NCI-H2081 (cell line): ENCODE measurements at regions not wholly inside any gene's neighbourhood (a gene's known extent, or its start where the extent isn't known, plus 50 kb on each side); places are given as distances from the start of the nearest gene placed in this dataset.
A peak's percentile ranks its signal among the peaks of the same experiment; 100 is the strongest.

ENCODE experiments used
- DNase-seq, 2 experiments: peaks; one replicate each; lab custom pipeline; 2025; lab: John Stamatoyannopoulos, UW

- no peak for DNase-seq
These were observed 152.9 kb upstream of the NFIB start for GRCh38 chr9:14466828-14467227.

GRCh38 chr9:14466429-14466818, 152.5 kb upstream of the NFIB start:
- peak in 1 of 2 experiments; percentile 50 for DNase-seq

DNA sequence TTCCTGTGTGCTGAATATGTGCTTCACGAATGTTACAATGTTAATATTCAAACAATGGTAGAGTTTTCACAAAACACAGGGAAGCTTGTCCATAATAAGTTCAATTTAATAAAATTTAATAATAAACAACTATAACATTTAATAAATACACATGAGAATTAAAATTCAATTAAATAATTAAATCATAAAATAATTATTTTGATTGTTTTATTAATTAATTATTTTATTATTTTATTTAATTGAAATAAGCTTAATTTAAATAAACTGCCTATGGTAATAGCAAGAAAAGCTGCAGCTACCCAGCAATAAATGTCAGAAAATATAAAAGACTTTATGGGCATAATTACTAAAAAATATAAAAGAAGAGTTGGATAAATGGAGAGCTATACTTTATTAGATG, 149.0 kb upstream of the NFIB start:
- DNase-seq = no peak

GRCh38 chr9:14455243-14455642, 141.3 kb upstream of the NFIB start:
- no peak for DNase-seq

DNA sequence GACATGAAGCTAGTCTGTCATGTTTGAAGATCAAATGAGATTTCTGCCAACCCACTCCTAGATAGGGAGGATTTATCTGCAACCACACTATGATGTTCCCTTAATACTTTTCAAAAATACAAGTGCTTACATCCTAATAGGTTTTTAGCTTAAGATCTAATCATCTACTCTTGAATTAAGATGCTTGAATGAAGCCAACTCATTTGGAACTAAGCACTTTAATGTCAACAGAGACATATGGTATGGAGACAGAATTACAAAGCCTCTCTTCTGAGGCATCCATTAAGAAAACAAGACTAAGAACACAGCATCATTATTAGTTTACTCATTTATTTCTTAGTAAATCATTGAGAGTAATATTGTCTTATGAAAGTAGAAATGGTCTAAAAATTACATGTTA, 139.3 kb upstream of the NFIB start:
- DNase-seq = peak; percentile 71 to 91

- DNase-seq = peak; percentile 72 to 97
These were observed 138.6 kb upstream of the NFIB start for GRCh38 chr9:14452539-14452938.

DNA sequence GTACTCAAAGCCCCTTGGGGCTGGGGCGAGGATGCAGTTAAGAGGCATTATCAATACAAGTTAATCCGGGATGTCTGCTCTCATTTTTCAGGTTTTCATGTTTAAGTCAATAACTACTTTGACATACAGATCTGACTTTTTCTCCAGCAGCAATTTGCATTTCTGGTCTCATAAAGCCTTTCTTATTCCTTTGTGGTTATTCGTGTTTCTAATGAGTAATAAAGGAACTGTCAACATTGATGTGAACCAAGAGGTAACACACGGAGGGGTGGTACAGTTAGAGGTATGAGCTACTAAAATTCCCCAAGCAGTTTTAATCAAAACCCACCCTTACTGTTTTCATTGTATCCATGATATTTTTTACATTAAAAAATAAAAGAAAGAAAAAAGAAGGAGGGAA, 138.0 kb upstream of the NFIB start:
- no peak for DNase-seq

GRCh38 chr9:14447103-14447502, 133.2 kb upstream of the NFIB start:
- no peak for DNase-seq

- no peak for DNase-seq
These were observed 132.0 kb upstream of the NFIB start for GRCh38 chr9:14445946-14446345.

DNA sequence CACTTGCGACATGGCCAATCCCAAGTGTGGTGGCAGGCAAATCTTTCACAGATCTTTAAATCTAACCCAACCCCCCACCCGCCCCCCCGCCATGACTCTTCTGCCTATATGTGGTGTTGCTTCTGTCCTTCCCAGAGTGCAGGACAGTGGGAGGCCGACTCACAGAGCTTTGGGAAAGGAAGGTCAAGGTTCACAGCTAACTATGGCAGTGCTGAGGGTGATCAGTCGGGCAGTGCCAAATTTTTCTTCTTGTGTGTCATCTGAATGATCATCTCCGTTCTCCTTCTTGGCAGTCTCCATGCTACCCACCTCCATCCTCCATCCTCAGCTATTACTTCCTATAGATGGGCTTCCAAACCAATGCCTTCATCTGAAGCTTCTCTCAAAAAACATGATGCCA, 129.0 kb upstream of the NFIB start:
- no peak for DNase-seq

- no peak for DNase-seq
These were observed 128.2 kb upstream of the NFIB start for GRCh38 chr9:14441976-14442651.

GRCh38 chr9:14441115-14441514, 127.2 kb upstream of the NFIB start:
- no peak for DNase-seq

DNA sequence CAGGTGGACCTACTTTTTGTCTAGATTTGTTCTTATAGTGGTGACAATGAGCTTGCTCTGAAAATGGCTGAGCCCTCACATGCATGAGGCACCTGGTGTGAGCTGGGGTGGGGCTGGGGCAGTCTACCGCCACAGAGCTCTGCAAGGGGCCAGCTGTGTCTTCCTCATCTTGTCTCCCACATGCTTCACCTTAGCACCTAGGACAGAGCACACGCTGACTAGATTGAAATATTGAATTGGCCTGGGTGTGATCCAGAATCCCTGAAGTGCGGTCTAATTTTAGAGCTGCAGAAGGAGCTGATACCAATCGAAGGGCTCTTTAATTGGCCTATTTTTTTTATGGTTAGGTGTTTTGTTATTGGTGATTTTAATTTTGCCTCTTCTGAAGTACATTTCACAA, 126.1 kb upstream of the NFIB start:
- DNase-seq = peak in 1 of 2 experiments; percentile 52

DNA sequence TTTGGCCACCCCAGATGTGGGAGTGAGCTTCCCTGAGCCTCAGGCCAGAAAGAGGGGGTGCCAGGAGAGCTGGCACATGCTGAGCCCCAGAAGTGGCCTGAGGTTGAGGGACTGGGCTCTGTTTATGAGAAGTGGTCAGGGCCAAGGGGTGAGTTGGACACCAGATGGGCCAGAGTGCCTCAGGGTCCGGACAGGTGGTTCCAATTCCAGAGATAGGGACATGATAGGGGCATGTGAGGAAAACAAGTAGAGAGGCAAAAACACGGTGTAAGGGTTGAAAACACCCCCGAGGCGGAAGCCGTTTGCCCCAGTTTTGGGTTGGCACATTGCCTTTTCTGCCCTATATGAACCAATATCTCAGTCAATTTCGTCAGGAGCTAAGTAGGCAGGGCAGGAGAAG, 125.6 kb upstream of the NFIB start:
- no peak for DNase-seq

DNA sequence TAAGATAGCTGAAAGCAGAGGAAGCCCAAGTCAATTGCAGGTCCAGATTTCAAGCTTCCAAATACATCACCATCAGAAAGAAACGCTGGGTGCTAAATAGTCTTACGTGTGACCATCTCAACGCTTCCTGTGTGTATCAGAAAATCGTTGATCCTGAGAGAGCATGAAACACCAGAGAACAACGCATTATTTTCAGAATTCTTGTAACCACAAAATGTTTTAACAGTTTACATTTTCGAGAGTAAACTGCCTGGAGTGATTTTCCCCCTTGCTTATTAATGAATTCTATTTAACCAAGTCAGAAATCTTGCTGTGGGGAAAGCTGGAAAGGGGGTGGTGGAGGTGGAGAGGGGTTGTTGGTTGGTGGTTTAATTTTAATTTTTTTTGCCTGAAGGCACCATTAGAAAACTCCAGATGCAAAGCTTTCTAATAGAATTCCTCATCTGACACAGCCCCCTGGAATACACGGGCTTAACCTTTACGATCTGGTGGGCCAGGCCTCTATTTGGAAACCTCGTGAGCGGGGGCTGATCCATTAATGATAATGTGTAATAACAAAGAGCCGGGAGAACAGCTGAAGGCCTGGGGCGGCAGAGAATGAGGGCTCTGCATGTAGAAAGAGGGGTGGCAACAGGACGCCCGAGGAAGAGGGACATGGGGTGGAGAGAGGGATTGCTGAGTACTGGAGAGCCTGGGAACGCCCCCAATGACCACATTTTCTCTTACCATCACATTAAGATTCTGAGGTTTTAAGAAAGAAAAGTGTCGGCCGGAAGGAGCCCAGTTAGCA, 124.5 kb upstream of the NFIB start:
- DNase-seq = peak; percentile 64 to 72

DNA sequence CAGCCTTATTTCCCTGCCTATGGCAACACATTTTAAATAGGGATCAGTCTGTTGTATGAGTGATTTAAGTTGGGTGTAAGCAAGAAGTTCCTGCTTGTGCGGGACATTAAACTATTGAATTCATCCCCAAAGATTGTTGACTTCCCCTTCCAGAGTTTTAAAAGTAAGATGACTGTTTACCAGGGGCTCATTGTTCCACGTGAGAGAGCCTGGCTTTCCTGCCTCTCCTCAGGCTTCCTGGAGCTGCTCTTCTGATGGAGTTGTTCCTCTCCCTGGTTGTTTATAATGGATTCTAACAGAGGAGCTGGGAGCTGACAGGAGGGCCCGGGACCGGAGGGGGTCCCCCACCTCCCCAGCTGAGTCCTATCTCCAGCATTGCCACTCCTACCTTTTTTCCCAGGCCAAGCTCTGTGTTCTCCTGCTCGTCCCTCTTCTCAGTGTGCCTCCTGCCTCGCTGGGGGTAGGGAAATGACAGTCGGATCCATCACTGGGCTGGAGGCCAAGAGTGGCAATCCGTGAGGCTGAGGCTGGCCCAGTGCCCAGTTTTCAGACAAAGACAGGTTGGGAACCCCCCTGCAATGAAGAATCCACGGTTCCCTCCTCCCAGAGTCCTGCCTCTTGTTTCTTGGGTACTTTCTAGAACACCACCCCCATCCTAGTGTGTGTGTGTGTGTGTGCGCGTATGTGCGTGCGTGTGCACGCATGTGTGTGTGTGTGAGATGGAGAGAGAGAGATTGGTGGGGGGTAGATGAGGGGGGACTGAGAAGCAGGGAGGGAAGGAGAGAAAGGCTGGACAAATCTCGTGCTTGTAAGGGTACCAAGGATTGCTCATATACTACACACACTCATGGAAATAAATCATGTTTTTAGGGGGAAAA, 123.7 kb upstream of the NFIB start:
- DNase-seq = peak; percentile 94 to 97

DNA sequence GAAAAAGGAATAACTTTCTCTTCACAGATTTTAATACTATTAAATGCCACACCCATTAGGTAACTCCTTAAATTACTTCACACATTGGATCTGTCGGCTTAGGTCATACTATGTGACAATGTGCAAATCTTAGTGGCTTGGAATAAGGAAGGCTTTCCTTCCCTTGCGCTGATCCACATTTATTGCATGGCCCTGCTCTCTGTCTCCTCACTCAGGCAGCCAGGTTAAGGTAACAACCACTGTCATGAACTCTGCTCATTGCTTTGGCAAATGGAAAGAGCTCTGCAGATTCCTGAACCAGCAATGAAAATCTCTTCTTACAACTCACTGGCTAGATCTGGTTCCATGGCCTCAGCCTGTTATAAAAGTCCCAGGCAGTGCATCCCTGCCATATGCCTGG, 121.9 kb upstream of the NFIB start:
- DNase-seq = no peak

DNA sequence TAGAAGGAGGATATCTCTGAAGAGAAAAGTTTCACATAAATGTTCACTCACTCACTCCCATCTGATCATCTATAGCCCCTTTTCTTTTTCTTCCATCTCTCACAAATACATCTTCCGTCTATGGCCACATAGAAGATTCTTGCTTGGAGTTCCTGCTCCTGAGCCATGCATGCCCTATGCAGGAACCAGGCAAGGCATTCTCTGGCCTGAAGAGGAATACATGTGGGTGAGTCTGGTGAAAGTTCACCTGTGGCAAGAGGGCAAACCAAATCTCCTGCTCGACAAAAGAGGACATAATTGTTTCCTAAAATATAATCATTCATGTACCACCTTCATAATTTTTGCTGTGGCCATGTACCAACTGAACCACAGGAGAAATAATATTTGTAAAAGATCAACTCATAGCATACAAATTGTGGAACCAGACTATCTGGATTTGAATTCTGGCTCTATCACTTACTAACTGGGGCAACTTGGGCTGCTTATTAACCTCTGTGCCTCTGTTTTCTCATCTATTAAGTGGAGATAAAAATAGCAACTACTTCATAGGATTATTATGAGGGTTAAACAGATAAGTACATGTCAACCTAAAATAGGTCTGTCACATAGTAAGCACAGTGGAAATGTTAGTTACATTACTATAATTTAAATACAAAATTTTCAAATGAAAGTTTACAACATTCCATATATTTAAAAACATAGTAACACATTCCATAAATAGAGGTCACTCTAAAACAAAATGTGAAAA, 121.2 kb upstream of the NFIB start:
- DNase-seq = no peak

DNA sequence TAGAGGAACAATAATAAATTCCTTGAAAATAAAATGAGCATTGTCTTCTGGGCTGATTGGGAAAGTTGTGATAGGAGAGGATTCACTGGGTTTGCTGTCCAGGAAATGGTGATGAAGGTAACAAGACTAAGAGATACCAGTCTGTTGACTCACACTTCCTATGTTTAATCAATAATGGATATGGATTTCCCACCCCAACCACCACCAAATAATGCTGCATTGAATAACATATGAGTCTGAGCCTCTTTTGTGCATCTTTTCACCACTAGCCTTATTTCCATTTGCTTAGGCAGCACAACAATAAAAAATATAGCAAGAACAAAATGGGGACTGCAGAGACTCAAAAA, 120.2 kb upstream of the NFIB start:
- DNase-seq = no peak

GRCh38 chr9:14433351-14434157, 119.6 kb upstream of the NFIB start:
- peak in 1 of 2 experiments; percentile 79 for DNase-seq

- no peak for DNase-seq
These were observed 118.9 kb upstream of the NFIB start for GRCh38 chr9:14432666-14433350.
